OCI-LY1 (cell line): ENCODE measurements at regions not wholly inside any gene's neighbourhood (a gene's known extent, or its start where the extent isn't known, plus 50 kb on each side); places are given as distances from the start of the nearest gene placed in this dataset.

ENCODE experiments used
- EZH2 ChIP-seq: fragments of 200-600 bp; sonication (generic), shearing (Covaris generic); IDR thresholded peaks from 2 replicates; pipeline ENCODE4 v1.8.0; 2017; ENCODE audit warnings: borderline replicate concordance, mixed run types, mild to moderate bottlenecking, antibody characterized with exemption, low read length, moderate library complexity, mixed read lengths
- TF ChIP-seq, protein P1 (sequence below): fragments of 200-600 bp; sonication (generic), shearing (Covaris generic); IDR thresholded peaks from 2 replicates; pipeline ENCODE4 v1.5.1; 2017; ENCODE audit warnings: mild to moderate bottlenecking, antibody characterized with exemption, low read length, moderate library complexity, mixed read lengths

DNA sequence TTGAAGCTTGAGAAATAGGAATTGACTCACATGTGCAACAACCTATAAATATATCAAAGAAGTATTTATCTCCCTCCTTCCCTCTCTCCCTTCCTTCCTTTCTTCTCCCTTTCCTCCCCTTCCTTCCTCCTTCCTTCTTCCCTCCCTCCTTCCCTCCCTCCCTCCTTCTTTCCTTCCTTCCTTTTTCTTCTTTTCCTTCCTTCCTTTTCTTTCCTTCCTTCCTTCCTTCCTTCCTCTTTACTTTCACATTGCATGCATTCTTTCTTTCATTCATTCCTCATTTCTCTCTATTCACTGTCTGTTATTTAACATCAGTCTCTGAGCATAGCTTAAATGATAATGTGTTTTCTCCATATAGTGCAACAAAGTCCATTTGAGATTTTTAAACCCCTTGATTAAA is 214.2 kb downstream of the CHRM3 start:
- TF ChIP-seq, protein P1, sequence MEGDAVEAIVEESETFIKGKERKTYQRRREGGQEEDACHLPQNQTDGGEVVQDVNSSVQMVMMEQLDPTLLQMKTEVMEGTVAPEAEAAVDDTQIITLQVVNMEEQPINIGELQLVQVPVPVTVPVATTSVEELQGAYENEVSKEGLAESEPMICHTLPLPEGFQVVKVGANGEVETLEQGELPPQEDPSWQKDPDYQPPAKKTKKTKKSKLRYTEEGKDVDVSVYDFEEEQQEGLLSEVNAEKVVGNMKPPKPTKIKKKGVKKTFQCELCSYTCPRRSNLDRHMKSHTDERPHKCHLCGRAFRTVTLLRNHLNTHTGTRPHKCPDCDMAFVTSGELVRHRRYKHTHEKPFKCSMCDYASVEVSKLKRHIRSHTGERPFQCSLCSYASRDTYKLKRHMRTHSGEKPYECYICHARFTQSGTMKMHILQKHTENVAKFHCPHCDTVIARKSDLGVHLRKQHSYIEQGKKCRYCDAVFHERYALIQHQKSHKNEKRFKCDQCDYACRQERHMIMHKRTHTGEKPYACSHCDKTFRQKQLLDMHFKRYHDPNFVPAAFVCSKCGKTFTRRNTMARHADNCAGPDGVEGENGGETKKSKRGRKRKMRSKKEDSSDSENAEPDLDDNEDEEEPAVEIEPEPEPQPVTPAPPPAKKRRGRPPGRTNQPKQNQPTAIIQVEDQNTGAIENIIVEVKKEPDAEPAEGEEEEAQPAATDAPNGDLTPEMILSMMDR: no peak
- TF ChIP-seq EZH2: no peak
